ENCODE measurements at regions not wholly inside any gene's neighbourhood (a gene's known extent, or its start where the extent isn't known, plus 50 kb on each side); places are given as distances from the start of the nearest gene placed in this dataset.
"Not testable (repeated sequence)": the region's sequence is repeated elsewhere in the genome, so short reads cannot be mapped to it uniquely, and the experiment has no call there.

DNA sequence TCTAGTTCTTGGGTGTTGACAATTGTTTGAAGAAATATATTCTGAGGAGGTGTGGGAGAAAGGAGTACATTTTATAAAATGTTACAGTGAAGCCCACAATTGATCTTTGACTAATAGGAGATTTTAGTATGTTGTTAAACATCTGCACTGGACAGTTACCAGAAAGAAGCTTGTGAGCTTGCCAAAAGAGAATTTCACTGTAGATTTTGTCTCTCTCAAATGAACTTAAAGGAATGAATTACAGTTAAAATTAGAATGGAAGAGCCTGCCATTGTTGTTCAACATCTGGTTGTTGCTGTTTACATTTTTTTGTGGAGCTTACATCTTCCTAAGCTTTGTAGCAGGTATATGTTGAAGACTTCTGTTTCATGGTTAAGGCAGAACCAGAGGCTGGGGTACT lies 620.5 kb upstream of the CCDC179 start:
- DNase-seq (ENCODE audit: low read depth) = no peak

DNA sequence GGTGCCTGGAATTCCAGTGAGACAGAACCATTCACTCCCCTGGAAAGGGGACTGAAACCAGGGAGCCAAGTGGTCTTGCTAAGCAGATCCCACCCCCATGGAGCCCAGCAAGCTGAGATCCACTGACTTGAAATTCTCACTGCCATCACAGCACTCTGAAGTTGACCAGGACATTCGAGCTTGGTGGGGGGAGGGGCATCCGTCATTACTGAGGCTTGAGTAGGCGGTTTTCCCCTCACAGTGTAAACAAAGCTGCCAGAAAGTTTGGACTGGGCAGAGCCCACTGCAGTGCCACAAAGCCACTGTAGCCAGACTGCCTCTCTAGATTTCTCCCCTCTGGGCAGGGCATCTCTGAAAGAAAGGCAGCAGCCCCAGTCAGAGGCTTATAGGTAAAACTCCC lies 623.9 kb upstream of the CCDC179 start:
- not testable (repeated sequence) for DNase-seq (ENCODE audit: low read depth)

DNA sequence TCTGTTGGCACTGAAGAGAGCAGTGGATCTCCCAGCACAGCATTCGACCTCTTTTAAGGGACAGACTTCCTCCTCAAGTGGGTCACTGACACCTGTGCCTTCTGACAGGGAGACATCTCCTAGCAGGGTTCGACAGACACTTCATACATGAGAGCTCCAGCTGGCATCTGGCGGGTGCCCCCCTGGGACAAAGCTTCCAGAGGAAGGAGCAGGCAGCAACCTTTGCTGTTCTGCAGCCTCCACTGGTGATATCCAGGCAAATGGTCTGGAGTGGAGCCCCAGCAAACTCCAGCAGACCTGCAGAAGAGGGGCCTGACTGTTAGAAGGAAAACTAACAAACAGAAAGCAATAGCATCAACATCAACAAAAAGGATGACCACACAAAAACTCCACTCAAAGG lies 624.3 kb upstream of the CCDC179 start:
- not testable (repeated sequence) for DNase-seq (ENCODE audit: low read depth)

DNA sequence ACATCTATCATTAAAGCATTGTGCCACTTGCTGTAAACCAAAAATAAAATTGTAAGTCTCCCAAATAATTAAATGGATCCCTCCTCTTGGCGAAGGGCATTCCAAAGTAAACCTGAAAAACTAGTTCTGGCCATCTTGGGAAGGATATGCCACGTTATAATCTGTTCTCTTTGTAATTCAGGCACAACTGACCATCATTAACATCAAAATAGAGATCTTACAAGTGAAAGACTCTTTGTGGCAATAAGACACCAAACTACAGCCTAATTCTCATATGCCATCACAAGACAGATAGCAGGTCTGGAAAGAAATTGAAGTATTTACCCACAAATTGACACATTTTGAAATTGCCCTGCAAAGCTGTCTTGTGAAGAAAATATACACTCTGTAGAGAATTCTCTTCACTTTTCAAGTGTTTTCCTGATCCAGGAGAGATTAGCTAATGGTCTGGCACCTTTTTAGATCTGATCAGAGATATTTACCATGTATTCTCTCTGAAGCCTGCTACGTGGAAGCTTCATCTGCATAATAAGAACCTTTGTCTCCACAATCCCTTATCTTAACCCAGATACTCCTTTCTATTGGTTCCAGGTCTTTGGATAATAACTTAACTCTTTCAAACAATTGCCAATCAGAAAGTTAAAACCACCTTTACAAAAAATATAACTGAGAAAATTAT lies 630.4 kb upstream of the CCDC179 start:
- no peak for DNase-seq (ENCODE audit: low read depth)

DNA sequence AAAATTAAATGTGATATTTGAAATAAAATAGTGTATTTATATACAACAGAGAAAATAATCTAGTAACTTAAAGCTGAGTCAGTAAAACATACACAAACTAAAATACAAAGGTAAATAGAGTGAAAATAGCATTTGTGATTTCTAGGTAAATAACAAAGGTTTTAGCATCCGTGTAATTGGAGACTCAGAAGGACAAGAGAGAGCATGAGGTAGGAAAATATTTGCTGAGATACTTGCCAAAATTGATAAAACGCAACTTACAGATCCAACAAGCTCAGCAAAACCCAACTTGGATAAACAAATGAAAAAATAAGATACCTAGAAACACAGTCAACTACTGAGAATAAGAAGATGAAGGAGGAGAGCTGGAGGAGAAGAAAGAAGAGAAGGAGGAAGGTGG lies 634.7 kb upstream of the CCDC179 start:
- DNase-seq (ENCODE audit: low read depth) = no peak

DNA sequence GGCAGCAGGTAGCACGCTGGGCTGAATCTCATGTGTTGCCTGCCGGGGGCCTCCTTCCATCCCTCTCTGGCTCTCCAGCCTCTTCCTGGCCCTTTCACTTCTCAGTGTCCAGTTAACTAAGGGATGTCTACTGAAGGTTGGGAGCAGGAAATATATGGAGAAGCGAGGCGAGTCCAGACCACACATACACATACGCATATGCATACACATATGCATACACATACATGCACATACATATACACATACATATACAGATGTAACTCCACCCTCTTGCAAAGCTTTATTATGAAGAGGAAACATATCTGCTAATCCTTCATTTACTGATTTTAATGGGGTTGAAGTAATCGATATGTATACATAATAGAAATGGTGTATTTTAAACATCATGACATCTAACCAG lies 636.1 kb upstream of the CCDC179 start:
- no peak for DNase-seq (ENCODE audit: low read depth)

DNA sequence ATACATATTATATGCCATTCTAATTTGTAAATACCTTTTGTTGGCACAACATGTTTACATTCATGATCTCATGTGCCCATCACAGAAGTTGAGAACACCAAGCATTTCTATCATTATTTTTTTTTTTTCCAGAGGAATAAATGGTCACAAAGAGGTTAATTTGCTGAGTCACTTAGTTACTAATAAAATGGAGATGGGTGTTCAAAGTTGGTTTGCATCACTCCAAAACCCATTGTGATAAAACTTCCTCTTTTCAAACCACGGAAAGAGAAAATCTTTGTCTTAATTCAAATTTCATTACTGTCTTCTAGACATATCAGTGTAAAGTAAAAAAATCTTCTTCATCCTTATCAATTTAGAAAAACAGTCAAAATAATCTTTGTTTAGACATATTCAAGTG lies 636.8 kb upstream of the CCDC179 start:
- no peak for DNase-seq (ENCODE audit: low read depth)

DNA sequence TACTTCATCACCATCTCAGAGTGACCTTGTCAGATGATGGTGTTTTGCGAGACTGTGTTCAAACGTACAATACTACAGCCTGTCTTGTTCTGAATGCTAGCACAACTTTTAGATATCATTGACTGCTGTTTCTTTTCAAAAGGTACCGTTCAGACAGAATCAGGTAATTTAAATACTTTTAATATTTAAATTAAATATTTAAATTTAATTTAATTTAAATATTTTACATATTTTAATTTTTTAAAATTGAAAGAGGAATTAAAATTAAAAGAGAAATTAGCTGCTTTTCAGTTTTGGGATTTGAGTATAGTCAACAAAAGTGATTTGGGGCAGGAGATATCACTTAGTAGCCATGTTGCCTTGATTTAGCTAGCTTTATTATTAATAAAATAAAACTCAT lies 642.1 kb upstream of the CCDC179 start:
- DNase-seq (ENCODE audit: low read depth) = no peak

DNA sequence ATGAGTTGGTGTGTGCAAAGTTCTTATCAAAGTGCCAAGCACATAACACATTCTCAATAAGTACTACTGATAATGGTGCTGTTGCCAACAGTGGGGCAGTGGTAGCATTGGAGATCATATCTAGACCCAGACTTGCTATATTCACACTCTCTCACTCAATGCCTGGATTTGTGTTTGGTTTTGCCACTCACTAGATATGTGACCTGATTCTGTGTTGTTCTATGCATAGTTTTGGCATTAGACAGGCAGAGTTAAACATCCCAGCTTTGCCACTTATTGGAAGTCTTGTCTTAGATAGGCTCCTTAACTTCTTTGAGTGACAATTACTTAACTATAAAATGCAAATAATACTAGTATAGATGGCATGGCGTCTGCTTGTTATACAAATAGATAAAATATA lies 642.6 kb upstream of the CCDC179 start:
- peak; percentile 37 for DNase-seq (ENCODE audit: low read depth)

DNA sequence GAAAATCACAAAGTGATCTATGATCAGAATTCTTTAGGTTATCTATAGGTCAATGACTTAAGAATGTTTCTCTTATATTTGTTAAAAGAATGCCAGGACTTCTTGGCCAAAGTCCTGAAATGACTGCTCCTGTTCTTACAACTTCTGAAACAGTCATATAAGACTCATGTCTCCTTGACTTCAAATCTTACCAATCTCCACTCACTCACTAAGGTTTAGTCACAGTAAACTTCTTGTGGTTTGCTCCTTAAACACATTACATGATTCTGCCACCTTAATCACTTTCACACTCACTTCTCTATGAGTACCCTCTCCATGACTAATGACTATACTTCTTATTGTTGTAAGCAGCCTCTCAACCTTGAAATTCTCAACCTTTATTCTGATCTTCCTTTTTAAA lies 648.7 kb upstream of the CCDC179 start:
- peak; percentile 86 for DNase-seq (ENCODE audit: low read depth)

DNA sequence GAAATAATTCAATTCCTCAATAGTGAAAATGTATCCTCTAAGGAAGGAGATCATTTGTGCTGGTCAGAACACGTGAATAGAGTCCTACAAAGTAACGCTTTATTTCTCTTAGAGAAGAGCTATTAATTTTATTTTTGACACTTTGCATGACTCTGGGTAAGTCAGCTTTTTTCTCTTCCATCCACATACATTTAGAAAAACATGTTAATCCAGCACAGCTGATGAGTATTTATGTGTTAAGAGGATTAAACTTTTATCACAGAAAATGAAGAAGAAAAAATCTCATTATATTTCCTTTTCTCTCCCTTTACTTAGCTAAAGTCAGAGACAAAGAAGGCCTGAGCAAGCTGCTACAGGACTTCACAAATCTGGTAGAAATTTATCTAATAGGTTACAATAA lies 649.5 kb upstream of the CCDC179 start:
- DNase-seq (ENCODE audit: low read depth) = no peak

DNA sequence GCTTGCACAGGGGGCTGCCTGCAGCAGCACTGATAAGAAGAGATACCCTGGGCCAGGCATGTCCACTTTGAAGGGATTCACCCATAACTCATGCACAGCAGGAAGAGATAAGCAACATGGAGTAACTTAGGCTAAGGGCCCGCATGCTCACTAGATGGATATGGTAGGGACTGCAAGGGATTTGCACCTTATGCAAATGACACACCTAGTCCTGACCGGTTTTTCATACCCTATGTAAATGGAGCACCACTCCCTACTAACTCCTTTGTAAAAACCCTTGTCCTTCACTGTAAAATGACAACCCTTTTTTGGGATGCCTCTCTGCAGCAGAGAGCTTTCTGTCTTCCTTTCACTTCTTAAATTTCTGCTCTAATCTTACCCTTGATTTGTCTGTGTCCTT lies 658.9 kb upstream of the CCDC179 start:
- DNase-seq (ENCODE audit: low read depth) = no peak

DNA sequence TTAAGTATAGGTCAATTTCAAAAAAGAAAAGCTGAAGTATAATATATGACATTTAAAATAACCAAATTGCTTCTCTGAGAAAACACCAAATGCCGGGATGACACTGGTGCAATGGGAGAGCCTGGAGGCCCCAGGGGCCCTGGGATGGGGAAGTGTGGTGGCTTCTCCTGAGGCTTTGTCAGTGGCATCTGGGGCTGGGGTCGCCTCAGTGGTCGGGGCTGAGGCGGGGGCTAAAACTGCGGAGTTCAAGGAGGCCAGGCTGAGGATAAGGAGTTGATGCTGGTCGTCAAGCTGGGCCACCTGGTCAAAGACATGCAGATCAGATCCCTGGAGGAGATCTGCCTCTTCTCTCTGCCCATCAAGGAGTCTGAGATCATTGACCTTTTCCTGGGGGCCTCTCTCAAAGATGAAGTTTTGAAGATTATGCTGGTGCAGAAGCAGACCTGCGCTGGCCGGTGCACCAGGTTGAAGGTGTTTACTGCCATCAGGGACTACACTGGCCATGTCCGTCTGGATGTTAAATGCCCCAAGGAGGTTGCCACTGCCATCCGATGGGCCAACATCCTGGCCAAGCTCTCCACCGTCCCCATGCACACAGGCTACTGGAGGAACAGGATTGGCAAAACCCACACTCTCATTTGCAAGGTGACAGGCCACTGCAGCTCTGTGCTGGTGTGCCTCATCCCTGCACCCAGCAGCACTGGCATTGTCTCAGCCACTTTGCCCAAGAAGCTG lies 660.1 kb upstream of the CCDC179 start:
- DNase-seq (ENCODE audit: low read depth) = no peak

DNA sequence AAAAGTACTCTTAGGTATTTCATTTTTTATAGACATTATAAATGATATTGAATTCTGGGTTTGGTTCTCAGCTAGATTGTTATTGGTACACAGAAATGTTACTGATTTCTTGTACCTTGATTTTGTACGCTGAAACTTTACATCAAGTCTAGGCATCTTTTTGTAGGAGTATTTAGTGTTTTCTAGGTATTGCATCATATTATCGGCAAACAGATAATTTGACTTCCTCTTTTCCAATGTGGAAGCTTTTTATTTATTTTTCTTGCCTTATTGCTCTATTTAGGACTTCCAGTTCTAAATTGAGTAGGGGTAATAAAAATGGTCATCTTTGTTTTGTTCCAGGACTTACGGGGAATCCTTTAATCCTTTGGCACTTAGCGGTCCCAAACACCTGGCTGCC lies 676.6 kb upstream of the CCDC179 start:
- DNase-seq (ENCODE audit: low read depth) = no peak

DNA sequence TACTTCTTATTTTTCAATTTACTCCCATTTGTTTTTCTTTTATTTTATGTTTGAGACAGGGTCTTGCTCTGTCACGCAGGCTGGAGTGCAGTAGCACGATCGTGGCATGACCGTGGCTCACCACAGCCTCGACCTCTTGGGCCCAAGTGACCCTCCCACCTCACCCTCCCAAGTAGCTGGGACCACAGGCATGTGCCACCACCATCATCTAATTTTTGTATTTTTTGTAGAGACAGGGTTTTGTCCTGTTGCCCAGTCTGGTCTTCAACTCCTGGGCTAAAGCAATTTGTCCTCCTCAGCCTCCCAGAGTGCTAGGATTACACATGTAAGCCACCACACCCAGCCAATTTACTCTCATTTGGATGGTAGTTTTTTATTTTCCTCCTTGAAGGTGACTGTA lies 679.3 kb upstream of the CCDC179 start:
- no peak for DNase-seq (ENCODE audit: low read depth)

DNA sequence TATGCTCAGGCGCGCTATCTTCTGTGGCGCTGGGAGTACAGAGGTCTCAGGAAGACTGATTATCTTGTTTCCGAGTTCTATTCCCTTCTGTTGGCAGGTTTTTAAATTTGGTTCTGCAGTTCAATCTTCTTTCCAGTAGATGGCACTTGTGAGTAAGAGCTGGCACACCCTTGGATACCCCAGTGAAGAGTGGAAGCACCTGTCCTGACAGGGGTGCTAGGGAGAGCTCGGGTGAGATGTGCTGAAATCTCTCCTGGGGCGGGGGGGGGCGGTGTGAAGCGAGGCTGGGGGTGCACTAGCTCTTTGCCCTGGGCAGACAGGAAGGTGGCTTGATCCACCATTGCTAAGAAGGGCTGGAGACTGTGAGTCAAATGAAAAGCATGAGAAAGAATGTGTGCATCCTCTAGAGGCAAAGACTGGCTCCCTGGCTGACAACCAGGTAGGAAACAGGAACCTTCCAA lies 679.9 kb upstream of the CCDC179 start:
- peak; percentile 52 for DNase-seq (ENCODE audit: low read depth)

DNA sequence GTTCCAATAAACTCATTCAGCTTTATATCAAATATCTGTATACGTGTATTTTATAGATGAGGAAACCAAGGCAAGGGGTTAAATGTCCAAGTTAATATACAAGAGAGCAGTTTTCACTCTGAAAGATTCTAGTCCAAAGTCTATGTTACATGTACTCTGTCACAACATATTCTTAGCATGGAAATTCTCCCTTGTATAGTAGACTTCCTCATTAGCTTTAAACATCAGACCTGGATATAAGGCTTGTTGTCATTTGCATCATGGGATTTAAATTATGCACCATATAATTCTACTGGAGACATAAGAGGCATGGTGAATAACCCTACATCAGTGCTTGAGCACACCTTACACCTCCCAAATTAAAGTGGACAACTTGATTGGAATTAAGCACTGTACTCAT lies 681.9 kb upstream of the CCDC179 start:
- DNase-seq (ENCODE audit: low read depth) = no peak

DNA sequence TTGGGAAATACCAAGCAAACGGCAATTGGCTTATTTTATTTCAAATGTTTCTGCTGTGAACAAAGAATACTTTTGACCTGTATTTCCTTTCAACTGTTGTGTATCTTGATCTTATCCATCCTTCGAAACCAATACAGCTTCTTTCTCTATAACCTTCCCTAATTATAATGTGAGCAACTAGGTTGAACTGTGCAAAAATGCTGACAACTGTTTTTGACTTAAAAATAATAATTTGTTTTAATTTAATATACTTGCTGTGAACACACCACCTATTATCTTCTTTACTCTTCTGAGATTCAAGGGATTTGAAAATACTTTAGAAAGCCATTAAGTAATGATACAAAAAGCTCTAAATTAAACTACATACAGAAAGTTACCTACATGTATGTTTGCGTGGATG lies 682.5 kb upstream of the CCDC179 start:
- no peak for DNase-seq (ENCODE audit: low read depth)

DNA sequence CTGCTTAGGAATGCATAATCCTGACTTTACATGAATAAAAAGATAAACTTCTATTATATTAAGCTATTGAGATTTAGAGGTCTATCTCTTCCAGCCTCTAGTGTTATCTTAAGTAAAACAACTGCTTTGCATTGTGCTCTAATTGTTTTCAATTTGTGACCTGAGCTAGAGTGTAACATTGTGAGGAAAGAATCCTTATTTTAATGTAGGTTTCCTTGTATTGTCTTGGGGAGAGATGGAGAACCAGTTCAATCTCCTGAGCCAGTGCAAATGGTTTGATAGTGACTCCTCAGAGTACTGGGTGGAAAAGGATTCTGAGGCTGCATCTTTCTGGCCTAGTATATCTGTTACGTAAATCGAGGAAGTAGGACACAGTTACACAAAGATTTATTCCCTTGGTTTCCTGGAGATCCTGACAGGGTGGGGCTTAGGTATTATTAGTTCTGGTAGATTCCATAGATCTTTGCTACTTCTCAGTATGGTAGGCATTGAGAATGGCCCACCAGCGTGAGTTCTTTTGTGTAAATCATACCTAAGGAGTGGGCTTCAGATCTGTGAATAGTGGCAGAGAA lies 683.5 kb upstream of the CCDC179 start:
- DNase-seq (ENCODE audit: low read depth) = no peak

DNA sequence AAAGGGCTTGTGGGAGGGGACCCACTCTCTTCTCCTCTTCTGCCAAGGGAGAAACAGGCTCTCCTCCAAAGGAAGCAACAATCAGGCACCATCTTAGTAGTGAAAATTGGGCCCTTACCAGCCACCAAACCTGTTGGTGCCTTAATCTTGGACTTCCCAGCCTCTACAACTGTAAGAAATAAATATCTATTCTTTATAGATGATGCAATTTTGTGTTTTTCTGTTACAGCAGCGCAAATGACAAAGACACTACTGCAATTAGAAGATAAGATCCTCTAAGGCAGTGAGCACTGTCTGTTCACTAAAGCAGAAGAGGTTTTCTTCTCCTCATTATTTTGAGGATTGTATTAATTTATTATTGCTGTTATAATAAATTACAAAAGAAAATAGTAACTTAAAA lies 691.4 kb upstream of the CCDC179 start:
- no peak for DNase-seq (ENCODE audit: low read depth)

DNA sequence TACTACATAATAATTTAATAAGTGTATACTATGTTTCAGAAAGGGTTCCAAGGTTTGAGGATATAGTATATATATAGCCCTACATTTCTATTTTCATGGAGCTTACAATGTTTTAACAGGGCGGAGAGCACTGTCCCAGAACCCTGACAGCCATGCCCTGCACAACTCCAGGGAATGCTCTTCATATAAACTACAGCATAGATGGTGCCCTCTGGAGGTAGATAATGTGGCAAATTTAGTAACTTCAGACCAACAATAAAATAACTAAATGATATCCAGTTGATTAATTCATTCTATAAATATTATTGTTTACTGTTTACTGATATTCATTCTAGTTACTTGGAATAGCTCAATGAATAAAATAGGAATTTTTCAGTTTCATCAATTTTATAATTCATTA lies 693.7 kb upstream of the CCDC179 start:
- DNase-seq (ENCODE audit: low read depth) = no peak

DNA sequence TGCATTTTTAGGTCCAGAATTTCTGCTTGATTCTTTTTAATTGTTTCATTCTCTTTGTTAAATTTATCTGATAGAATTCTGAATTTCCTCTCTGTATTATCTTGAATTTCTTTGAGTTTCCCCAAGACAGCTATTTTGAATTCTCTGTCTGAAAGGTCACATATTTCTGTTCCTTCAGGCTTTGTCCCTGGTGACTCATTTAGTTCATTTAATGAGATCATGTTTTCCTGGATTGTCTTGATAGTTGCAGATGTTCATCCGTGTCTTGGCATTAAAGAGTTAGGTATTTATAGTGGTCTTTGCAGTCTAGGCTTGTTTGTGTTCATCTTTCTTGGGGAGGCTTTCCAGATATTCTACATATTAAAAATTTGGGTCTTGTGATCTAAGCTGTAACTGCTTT lies 694.8 kb upstream of the CCDC179 start:
- peak; percentile 82 for DNase-seq (ENCODE audit: low read depth)

DNA sequence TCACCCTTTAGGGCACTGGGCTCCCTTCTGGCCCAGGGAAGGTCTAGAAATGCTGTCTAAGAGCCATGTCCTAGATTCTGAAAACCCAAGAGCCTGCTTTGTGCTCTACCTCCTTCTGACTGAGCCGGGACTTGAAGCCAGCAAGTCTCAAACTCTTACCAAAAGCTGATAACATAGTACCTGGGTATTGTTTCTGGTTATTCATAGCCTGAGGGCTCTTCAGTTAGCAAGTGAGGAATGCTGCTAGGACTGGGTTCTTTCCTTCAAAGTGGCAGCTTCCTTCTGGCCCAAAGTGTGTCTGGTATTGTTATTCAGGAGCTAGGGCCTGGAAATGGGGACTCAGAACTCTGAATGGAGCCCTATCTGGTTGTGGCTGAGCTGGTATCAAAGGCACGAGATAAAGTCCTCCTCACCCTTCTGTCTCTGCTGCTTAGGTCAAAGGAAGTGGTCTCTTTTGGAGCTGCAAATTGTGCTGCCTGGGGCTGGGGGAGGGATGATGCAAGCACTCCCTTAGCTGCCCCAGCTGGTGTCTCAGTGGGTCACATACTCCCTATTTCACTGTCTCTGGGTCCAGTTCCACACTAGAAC lies 696.0 kb upstream of the CCDC179 start:
- DNase-seq (ENCODE audit: low read depth) = no peak

Measured in iris pigment epithelial cell (primary cell).